GM21717 (cell line): ENCODE measurements at regions not wholly inside any gene's neighbourhood (a gene's known extent, or its start where the extent isn't known, plus 50 kb on each side); places are given as distances from the start of the nearest gene placed in this dataset.

Experiments used
- ATAC-seq: cut with Tn5 transposase; IDR thresholded peaks from one replicate; pipeline ENCODE4 v1.9.1; 2021; ENCODE audit warnings: mild to moderate bottlenecking, moderate library complexity; ENCODE audit not compliant: unreplicated experiment

GRCh38 chr1:221902961-221903360 lies 161.1 kb upstream of the DUSP10 start:
- no peak for ATAC-seq

GRCh38 chr1:221900678-221901077 lies 158.8 kb upstream of the DUSP10 start:
- no peak for ATAC-seq

- no peak for ATAC-seq
Observed at GRCh38 chr1:221897321-221897721, 155.4 kb upstream of the DUSP10 start.

GRCh38 chr1:221892301-221892830 lies 150.5 kb upstream of the DUSP10 start:
- no peak for ATAC-seq

- no peak for ATAC-seq
Observed at GRCh38 chr1:221891708-221892107, 149.8 kb upstream of the DUSP10 start.

- no peak for ATAC-seq
Observed at GRCh38 chr1:221888801-221889200, 146.9 kb upstream of the DUSP10 start.

GRCh38 chr1:221888218-221888617 lies 146.3 kb upstream of the DUSP10 start:
- no peak for ATAC-seq

- no peak for ATAC-seq
Observed at GRCh38 chr1:221887758-221888157, 145.9 kb upstream of the DUSP10 start.

- no peak for ATAC-seq
Observed at GRCh38 chr1:221887415-221887746, 145.5 kb upstream of the DUSP10 start.

GRCh38 chr1:221886743-221887414 lies 145.0 kb upstream of the DUSP10 start:
- no peak for ATAC-seq

- ATAC-seq = no peak
Observed at GRCh38 chr1:221886311-221886710, 144.4 kb upstream of the DUSP10 start.

- no peak for ATAC-seq
Observed at GRCh38 chr1:221884821-221885220, 142.9 kb upstream of the DUSP10 start.

GRCh38 chr1:221881805-221882581 lies 140.1 kb upstream of the DUSP10 start:
- no peak for ATAC-seq

GRCh38 chr1:221880182-221880581 lies 138.3 kb upstream of the DUSP10 start:
- ATAC-seq = no peak

- peak; percentile 91 for ATAC-seq
Observed at GRCh38 chr1:221878134-221878533, 136.2 kb upstream of the DUSP10 start.

- no peak for ATAC-seq
Observed at GRCh38 chr1:221877311-221877710, 135.4 kb upstream of the DUSP10 start.

- ATAC-seq = no peak
Observed at GRCh38 chr1:221875004-221875330, 133.1 kb upstream of the DUSP10 start.

- no peak for ATAC-seq
Observed at GRCh38 chr1:221874285-221875003, 132.6 kb upstream of the DUSP10 start.

- ATAC-seq = no peak
Observed at GRCh38 chr1:221873673-221874072, 131.8 kb upstream of the DUSP10 start.

- no peak for ATAC-seq
Observed at GRCh38 chr1:221871056-221871455, 129.2 kb upstream of the DUSP10 start.

- ATAC-seq = no peak
Observed at GRCh38 chr1:221869779-221870178, 127.9 kb upstream of the DUSP10 start.
